HCT116 (cell line): ENCODE measurements at regions not wholly inside any gene's neighbourhood (a gene's known extent, or its start where the extent isn't known, plus 50 kb on each side); places are given as distances from the start of the nearest gene placed in this dataset.

ENCODE experiments used
- ATAC-seq: fragments of 200-7000 bp; cut with Tn5 transposase; 2 replicates; pipeline ENCODE4 v1.9.1; 2020; ENCODE audit warnings: mild to moderate bottlenecking, moderate library complexity
- BruUV-seq: library from RNA; stranded (reverse); fragments of 400-500 nt; replicated peaks from 2 replicates; lab custom pipeline; 2021; lab: Mats Ljungman, UMichigan
- CTCF ChIA-PET: fragments of 300-600 bp; sonication (Branson Sonifier 250); formaldehyde crosslinking; loops from one replicate; lab custom pipeline; 2021; ENCODE audit warnings: antibody characterized with exemption; lab: Charles Lee
- POLR2A ChIA-PET: fragments of 300-600, 350-600 bp; sonication (Branson Sonifier 250); formaldehyde crosslinking; loops from one replicate; lab custom pipeline; 2021; ENCODE audit warnings: antibody characterized with exemption; lab: Charles Lee
- RAD21 ChIA-PET, 2 experiments: fragments of 300-600 bp; sonication (Branson Sonifier 250); formaldehyde crosslinking; loops; one replicate each; lab custom pipeline; 2023; ENCODE audit warnings: low total read pairs in 2 of 2; ENCODE audit not compliant: uncharacterized antibody in 2 of 2, unreplicated experiment in 2 of 2, low non-redundant PET in 1 of 2; lab: Charles Lee
- DNase-seq: peaks from one replicate; pipeline ENCODE4 v3.0.0-alpha.2; 2010; ENCODE audit warnings: low read depth, low spot score
- H2AFZ ChIP-seq: fragments of 200-600 bp; shearing (Covaris generic), sonication (generic); 2 replicates; pipeline ENCODE4 v1.6.1; 2017; ENCODE audit warnings: low read depth, mixed run types, mixed read lengths, antibody characterized with exemption, low read length; ENCODE audit not compliant: poor library complexity, severe bottlenecking
- H3K27ac ChIP-seq: 2 replicates; pipeline ENCODE4 v1.5.1; 2012; ENCODE audit warnings: low read depth, low read length
- H3K27me3 ChIP-seq: fragments of 200-600 bp; sonication (generic); 2 replicates; pipeline ENCODE4 v1.6.1; 2016; ENCODE audit warnings: mixed run types, low read length, mixed read lengths; ENCODE audit not compliant: insufficient read depth
- H3K36me3 ChIP-seq, 2 experiments: fragments of 200-500 bp in 1 of 2; fragments of 200-600 bp in 1 of 2; sonication (Bioruptor generic) in 1 of 2; sonication (generic) in 1 of 2; 2 replicates each; pipeline versions ENCODE4 v1.5.1 to v1.6.1; 2014 to 2016; ENCODE audit warnings: low read length in 2 of 2, inconsistent platforms in 1 of 2, mixed read lengths in 1 of 2, mixed run types in 1 of 2; ENCODE audit not compliant: insufficient read depth in 2 of 2, control insufficient read depth in 1 of 2
- H3K4me1 ChIP-seq, 2 experiments: fragments of 200-600 bp in 1 of 2; sonication (generic) in 1 of 2; 2 replicates each; pipeline versions ENCODE4 v1.5.1 to v1.6.1; 2012 to 2017; ENCODE audit warnings: low read length in 2 of 2, inconsistent platforms in 1 of 2, mild to moderate bottlenecking in 1 of 2, mixed read lengths in 1 of 2, mixed run types in 1 of 2, moderate library complexity in 1 of 2; ENCODE audit not compliant: insufficient read depth in 2 of 2, control insufficient read depth in 1 of 2
- H3K4me2 ChIP-seq: fragments of 200-600 bp; sonication (generic); 2 replicates; pipeline ENCODE4 v1.6.1; 2017; ENCODE audit warnings: mixed run types, low read length, mixed read lengths
- H3K4me3 ChIP-seq, 2 experiments: fragments of 200-600 bp in 1 of 2; sonication (generic) in 1 of 2; replicated peaks in 1 of 2; 2 replicates each; pipeline ENCODE4 v1.5.1; 2011 to 2016; ENCODE audit warnings: low read length in 2 of 2, control low read depth in 1 of 2, low read depth in 1 of 2, mild to moderate bottlenecking in 1 of 2, mixed read lengths in 1 of 2, mixed run types in 1 of 2
- H3K79me2 ChIP-seq: fragments of 200-600 bp; sonication (generic); 2 replicates; pipeline ENCODE4 v1.6.1; 2017; ENCODE audit warnings: mild to moderate bottlenecking, mixed run types, low read length, moderate library complexity, mixed read lengths; ENCODE audit not compliant: insufficient read depth
- H3K9ac ChIP-seq: fragments of 200-600 bp; sonication (generic); 2 replicates; pipeline ENCODE4 v1.6.1; 2016; ENCODE audit warnings: low read length, mixed read lengths
- H3K9me2 ChIP-seq: fragments of 200-600 bp; sonication (generic), shearing (Covaris generic); 2 replicates; pipeline ENCODE4 v1.6.1; 2017; ENCODE audit warnings: mixed run types, mild to moderate bottlenecking, moderate library complexity; ENCODE audit not compliant: insufficient read depth
- H3K9me3 ChIP-seq, 2 experiments: fragments of 200-500 bp in 1 of 2; fragments of 200-600 bp in 1 of 2; sonication (Bioruptor generic) in 1 of 2; sonication (generic) in 1 of 2; 2 replicates each; pipeline ENCODE4 v1.6.1; 2014 to 2017; ENCODE audit warnings: low read length in 2 of 2, mixed read lengths in 2 of 2, inconsistent platforms in 1 of 2, low read depth in 1 of 2, mild to moderate bottlenecking in 1 of 2, mixed run types in 1 of 2, moderate library complexity in 1 of 2; ENCODE audit not compliant: control insufficient read depth in 1 of 2, insufficient read depth in 1 of 2
- H4K20me1 ChIP-seq: fragments of 200-600 bp; sonication (generic), shearing (Covaris generic); 2 replicates; pipeline ENCODE4 v1.6.1; 2017; ENCODE audit warnings: mixed run types, mild to moderate bottlenecking, moderate library complexity; ENCODE audit not compliant: insufficient read depth
- CBX3 ChIP-seq: IDR thresholded peaks from 2 replicates; pipeline ENCODE4 v1.6.1; 2012; ENCODE audit warnings: low read depth
- EZH2 ChIP-seq: fragments of 200-600 bp; sonication (generic); IDR thresholded peaks from 2 replicates; pipeline ENCODE4 v1.6.1; 2017; ENCODE audit warnings: antibody characterized with exemption, mixed run types
- FOSL1 ChIP-seq: IDR thresholded peaks from 2 replicates; pipeline ENCODE4 v1.6.1; 2012; ENCODE audit warnings: low read depth
- JUND ChIP-seq: IDR thresholded peaks from 2 replicates; pipeline ENCODE4 v1.6.1; 2012
- POLR2A ChIP-seq: IDR thresholded peaks from 2 replicates; pipeline ENCODE4 v1.7.0; 2011; ENCODE audit warnings: borderline replicate concordance; ENCODE audit not compliant: insufficient read depth, insufficient read length; ENCODE audit errors: extremely low read depth
- POLR2AphosphoS5 ChIP-seq: IDR thresholded peaks from 2 replicates; pipeline ENCODE4 v1.6.1; 2011; ENCODE audit warnings: mild to moderate bottlenecking, low read depth, low read length, moderate library complexity
- REST ChIP-seq: IDR thresholded peaks from 2 replicates; pipeline ENCODE4 v1.6.1; 2012; ENCODE audit warnings: low read depth
- SIN3A ChIP-seq: IDR thresholded peaks from 2 replicates; pipeline ENCODE4 v1.6.1; 2012; ENCODE audit warnings: low read depth
- TCF7L2 ChIP-seq: IDR thresholded peaks from 2 replicates; pipeline ENCODE4 v1.7.0; 2011; ENCODE audit warnings: borderline replicate concordance, inconsistent platforms; ENCODE audit not compliant: insufficient read depth, insufficient read length; ENCODE audit errors: extremely low read depth
- intact Hi-C: fragments of 100-400 bp; cut with micrococcal nuclease; formaldehyde crosslinking; loops from 2 replicates; pipeline ENCODE4 v1.10.0; 2022

GRCh38 chr9:74064702-74065101 lies 432.4 kb upstream of the RORB start:
- no TSS peak for BruUV-seq
- intact Hi-C loops: no loop called here
- H3K4me3 ChIP-seq: no peak overlapping the region
- H3K9me2 ChIP-seq: no peaks in the 10 kb centered on the region
- no peaks in the 10 kb centered on the region for H4K20me1 ChIP-seq
- TF ChIP-seq TCF7L2: no peak
- TF ChIP-seq SIN3A: no peak
- no peak for TF ChIP-seq FOSL1
- no peak for TF ChIP-seq JUND
- TF ChIP-seq EZH2: no peak
- TF ChIP-seq CBX3: no peak
- H3K79me2 ChIP-seq: no peaks in the 10 kb centered on the region
- ChIA-PET RAD21 (no interaction called here), CTCF (no interaction called here), POLR2A (no interaction called here)
- no peaks in the 10 kb centered on the region for H3K27me3 ChIP-seq
- H3K27ac ChIP-seq: no peak overlapping the region
- no peak overlapping the region for H3K9ac ChIP-seq
- no peaks in the 10 kb centered on the region for H3K36me3 ChIP-seq
- no peaks in the 10 kb centered on the region for H3K4me1 ChIP-seq
- H2AFZ ChIP-seq: no peak overlapping the region
- DNase-seq (no peak), ATAC-seq (no peak)
- H3K9me3 ChIP-seq: no peaks in the 10 kb centered on the region; a peak in 1 of 4 replicates
- H3K4me2 ChIP-seq: no peak overlapping the region

GRCh38 chr9:74066128-74066527 lies 431.0 kb upstream of the RORB start:
- H4K20me1 ChIP-seq: no peaks in the 10 kb centered on the region
- H3K79me2 ChIP-seq: no peaks in the 10 kb centered on the region
- no peak overlapping the region for H3K27ac ChIP-seq
- no peaks in the 10 kb centered on the region for H3K9me2 ChIP-seq
- no peak overlapping the region for H3K4me2 ChIP-seq
- ATAC-seq (no peak), DNase-seq (no peak)
- no TSS peak for BruUV-seq
- TF ChIP-seq REST (no peak), POLR2A (no peak), POLR2AphosphoS5 (no peak)
- ChIA-PET POLR2A (no interaction called here), CTCF (no interaction called here), RAD21 (no interaction called here)
- intact Hi-C loops: no loop called here
- no peaks in the 10 kb centered on the region for H3K4me1 ChIP-seq
- no peak overlapping the region for H3K4me3 ChIP-seq
- no peaks in the 10 kb centered on the region; a peak in 1 of 4 replicates for H3K9me3 ChIP-seq
- H2AFZ ChIP-seq: no peak overlapping the region
- H3K9ac ChIP-seq: no peak overlapping the region
- no peaks in the 10 kb centered on the region for H3K27me3 ChIP-seq
- no peaks in the 10 kb centered on the region for H3K36me3 ChIP-seq
